Testis (tissue), 2 donors: ENCODE measurements at regions not wholly inside any gene's neighbourhood (a gene's known extent, or its start where the extent isn't known, plus 50 kb on each side); places are given as distances from the start of the nearest gene placed in this dataset.

Experiments
- DNase-seq: peaks from one replicate; pipeline ENCODE4 v3.0.0-alpha.2; 2019
- H3K27ac ChIP-seq, 2 donors: fragments of 200-600 bp; sonication (generic); one replicate each; pipeline ENCODE4 v1.5.1; 2019
- H3K27me3 ChIP-seq: fragments of 200-600 bp; sonication (generic); one replicate; pipeline ENCODE4 v1.5.1; 2019
- H3K36me3 ChIP-seq: fragments of 200-600 bp; sonication (generic); one replicate; pipeline ENCODE4 v1.5.1; 2017; ENCODE audit warnings: low read depth; ENCODE audit errors: missing control alignments
- H3K4me1 ChIP-seq: fragments of 200-600 bp; sonication (generic); one replicate; pipeline ENCODE4 v1.5.1; 2019
- H3K4me3 ChIP-seq, 2 donors: fragments of 200-600 bp; sonication (generic); one replicate each; pipeline ENCODE4 v1.5.1; 2017 to 2019
- H3K9me3 ChIP-seq: fragments of 200-600 bp; sonication (generic); one replicate; pipeline ENCODE4 v1.5.1; 2017
- POLR2A ChIP-seq: fragments of 450-650 bp; IDR thresholded peaks from one replicate; pipeline ENCODE4 v1.6.1; 2017; ENCODE audit warnings: antibody characterized with exemption, mild to moderate bottlenecking, moderate library complexity
- WGBS, 2 donors: methylation state at CpG; one replicate each; pipeline ENCODE4 v1.1.5; 2018; 5-methylcytosine and 5-hydroxymethylcytosine counted together
- intact Hi-C: fragments of 100-400 bp; cut with DNase I; formaldehyde crosslinking; loops from one replicate; pipeline ENCODE4 v1.15.1; 2023; ENCODE audit warnings: low total_unique reads
- TF ChIP-seq, protein P1 (sequence below), 3 experiments: fragments of 450-650 bp in 2 of 3; fragments of 200-600 bp in 1 of 3; sonication (generic) in 1 of 3; IDR thresholded peaks; one replicate each; pipeline ENCODE4 v1.5.1; 2016 to 2019; ENCODE audit warnings: antibody characterized with exemption in 3 of 3, mild to moderate bottlenecking in 2 of 3, moderate library complexity in 1 of 3

GRCh38 chr2:193331676-193332075 is 1136.9 kb upstream of the TMEFF2 start:
- Histone ChIP-seq H3K27me3 (no peaks in the 10 kb centered on the region), H3K36me3 (no peaks in the 10 kb centered on the region), H3K4me3 (no peak overlapping the region), H3K9me3 (no peaks in the 10 kb centered on the region), H3K27ac (no peak overlapping the region), H3K4me1 (no peaks in the 10 kb centered on the region)
- DNase-seq: no peak
- 48 to 51% methylated on average over 4 of the region's 4 CpGs for WGBS, 2 donors
- no peak for TF ChIP-seq POLR2A
- TF ChIP-seq, protein P1, sequence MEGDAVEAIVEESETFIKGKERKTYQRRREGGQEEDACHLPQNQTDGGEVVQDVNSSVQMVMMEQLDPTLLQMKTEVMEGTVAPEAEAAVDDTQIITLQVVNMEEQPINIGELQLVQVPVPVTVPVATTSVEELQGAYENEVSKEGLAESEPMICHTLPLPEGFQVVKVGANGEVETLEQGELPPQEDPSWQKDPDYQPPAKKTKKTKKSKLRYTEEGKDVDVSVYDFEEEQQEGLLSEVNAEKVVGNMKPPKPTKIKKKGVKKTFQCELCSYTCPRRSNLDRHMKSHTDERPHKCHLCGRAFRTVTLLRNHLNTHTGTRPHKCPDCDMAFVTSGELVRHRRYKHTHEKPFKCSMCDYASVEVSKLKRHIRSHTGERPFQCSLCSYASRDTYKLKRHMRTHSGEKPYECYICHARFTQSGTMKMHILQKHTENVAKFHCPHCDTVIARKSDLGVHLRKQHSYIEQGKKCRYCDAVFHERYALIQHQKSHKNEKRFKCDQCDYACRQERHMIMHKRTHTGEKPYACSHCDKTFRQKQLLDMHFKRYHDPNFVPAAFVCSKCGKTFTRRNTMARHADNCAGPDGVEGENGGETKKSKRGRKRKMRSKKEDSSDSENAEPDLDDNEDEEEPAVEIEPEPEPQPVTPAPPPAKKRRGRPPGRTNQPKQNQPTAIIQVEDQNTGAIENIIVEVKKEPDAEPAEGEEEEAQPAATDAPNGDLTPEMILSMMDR (IDR thresholded peaks at IDR 0.05): no peak
- intact Hi-C loops: no loop called here

GRCh38 chr2:193326296-193326695 is 1131.6 kb upstream of the TMEFF2 start:
- Histone ChIP-seq H3K27me3 (no peaks in the 10 kb centered on the region), H3K9me3 (no peaks in the 10 kb centered on the region), H3K27ac (no peak overlapping the region), H3K4me1 (no peaks in the 10 kb centered on the region), H3K36me3 (no peaks in the 10 kb centered on the region), H3K4me3 (no peak overlapping the region)
- 66 to 85% methylated on average over 4 of the region's 4 CpGs for WGBS, 2 donors
- TF ChIP-seq, protein P1 (IDR thresholded peaks at IDR 0.05): no peak
- no peak for TF ChIP-seq POLR2A
- intact Hi-C loops: no loop called here
- DNase-seq: no peak

- intact Hi-C loops: no loop called here
- Histone ChIP-seq H3K36me3 (no peaks in the 10 kb centered on the region), H3K4me1 (no peaks in the 10 kb centered on the region), H3K27me3 (no peaks in the 10 kb centered on the region), H3K4me3 (no peak overlapping the region), H3K9me3 (no peaks in the 10 kb centered on the region), H3K27ac (no peak overlapping the region)
- 45 to 50% methylated on average over 1 of the region's 1 CpG for WGBS, 2 donors
- no peak for TF ChIP-seq POLR2A
- TF ChIP-seq, protein P1 (IDR thresholded peaks at IDR 0.05): no peak
- DNase-seq: no peak
These were observed 1120.8 kb upstream of the TMEFF2 start for GRCh38 chr2:193315428-193316091.

- DNase-seq: no peak
- intact Hi-C loops: no loop called here
- Histone ChIP-seq H3K4me3 (no peak overlapping the region), H3K9me3 (no peaks in the 10 kb centered on the region), H3K27ac (no peak overlapping the region), H3K4me1 (no peaks in the 10 kb centered on the region), H3K27me3 (no peaks in the 10 kb centered on the region), H3K36me3 (no peaks in the 10 kb centered on the region)
- 81 to 83% methylated on average over 2 of the region's 2 CpGs for WGBS, 2 donors
- TF ChIP-seq, protein P1 (IDR thresholded peaks at IDR 0.05): no peak
- no peak for TF ChIP-seq POLR2A
These were observed 1108.7 kb upstream of the TMEFF2 start for GRCh38 chr2:193303464-193303863.

- H3K9me3 ChIP-seq: no peaks in the 10 kb centered on the region
- H3K27me3 ChIP-seq: no peaks in the 10 kb centered on the region
- no peaks in the 10 kb centered on the region for H3K36me3 ChIP-seq
- TF ChIP-seq, protein P1 (IDR thresholded peaks at IDR 0.05): no peak
- no peak for TF ChIP-seq POLR2A
- intact Hi-C loops: no loop called here
- no peak for DNase-seq
- H3K4me1 ChIP-seq: no peaks in the 10 kb centered on the region
- H3K27ac ChIP-seq: no peak overlapping the region
- 83 to 85% methylated on average over 1 of the region's 1 CpG for WGBS, 2 donors
- H3K4me3 ChIP-seq: no peak overlapping the region
These were observed 1099.6 kb upstream of the TMEFF2 start for GRCh38 chr2:193294371-193294770.
